GM23338 (cell line): ENCODE measurements at regions not wholly inside any gene's neighbourhood (a gene's known extent, or its start where the extent isn't known, plus 50 kb on each side); places are given as distances from the start of the nearest gene placed in this dataset.

Source experiments
- CREB1 ChIP-seq: fragments of 250-450 bp; sonication (Bioruptor Pico); IDR thresholded peaks from 2 replicates; pipeline ENCODE4 v1.5.0; 2020; ENCODE audit warnings: low read depth, mild to moderate bottlenecking, moderate library complexity
- EZH2 ChIP-seq: fragments of 200-600 bp; sonication (generic); IDR thresholded peaks from one replicate; pipeline ENCODE4 v1.8.0; 2017; ENCODE audit warnings: antibody characterized with exemption, mild to moderate bottlenecking, low read depth; ENCODE audit not compliant: unreplicated experiment
- POLR2AphosphoS5 ChIP-seq: IDR thresholded peaks from 2 replicates; pipeline ENCODE4 v1.6.1; 2016; ENCODE audit warnings: antibody characterized with exemption, low read depth
- TF ChIP-seq, protein P1 (sequence below): IDR thresholded peaks from one replicate; pipeline ENCODE4 v1.6.1; 2018; ENCODE audit warnings: antibody characterized with exemption; ENCODE audit not compliant: unreplicated experiment
- TF ChIP-seq, protein P2 (sequence below), 2 experiments: fragments of 200-600 bp in 1 of 2; sonication (generic) in 1 of 2; conservative IDR thresholded peaks; 2 replicates each; pipeline versions ENCODE4 v1.5.1 to v1.6.1; 2016 to 2017; ENCODE audit warnings: antibody characterized with exemption in 2 of 2, low read depth in 2 of 2, mild to moderate bottlenecking in 2 of 2, moderate library complexity in 1 of 2

DNA sequence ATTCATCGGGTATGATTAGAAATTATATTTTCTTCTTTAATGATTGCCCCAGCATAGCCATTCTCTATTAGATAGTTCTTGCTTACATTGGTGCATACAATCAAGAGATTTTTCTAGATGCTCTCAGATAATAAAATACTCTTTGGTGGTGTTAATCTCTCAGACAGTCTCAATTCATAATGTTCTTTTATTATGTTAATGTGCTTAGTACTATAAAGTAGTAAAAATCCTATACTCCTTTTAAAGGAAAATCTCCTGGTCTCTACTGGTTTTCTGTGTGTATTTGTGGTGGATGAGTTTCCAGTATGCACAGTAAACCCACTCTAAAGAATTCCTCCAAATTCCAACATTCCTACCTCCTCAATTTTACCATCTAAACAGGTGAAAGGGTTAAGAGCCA lies 203.5 kb downstream of the FAT4 start:
- TF ChIP-seq POLR2AphosphoS5 (no peak), EZH2 (no peak), CREB1 (no peak)
- TF ChIP-seq, protein P1, sequence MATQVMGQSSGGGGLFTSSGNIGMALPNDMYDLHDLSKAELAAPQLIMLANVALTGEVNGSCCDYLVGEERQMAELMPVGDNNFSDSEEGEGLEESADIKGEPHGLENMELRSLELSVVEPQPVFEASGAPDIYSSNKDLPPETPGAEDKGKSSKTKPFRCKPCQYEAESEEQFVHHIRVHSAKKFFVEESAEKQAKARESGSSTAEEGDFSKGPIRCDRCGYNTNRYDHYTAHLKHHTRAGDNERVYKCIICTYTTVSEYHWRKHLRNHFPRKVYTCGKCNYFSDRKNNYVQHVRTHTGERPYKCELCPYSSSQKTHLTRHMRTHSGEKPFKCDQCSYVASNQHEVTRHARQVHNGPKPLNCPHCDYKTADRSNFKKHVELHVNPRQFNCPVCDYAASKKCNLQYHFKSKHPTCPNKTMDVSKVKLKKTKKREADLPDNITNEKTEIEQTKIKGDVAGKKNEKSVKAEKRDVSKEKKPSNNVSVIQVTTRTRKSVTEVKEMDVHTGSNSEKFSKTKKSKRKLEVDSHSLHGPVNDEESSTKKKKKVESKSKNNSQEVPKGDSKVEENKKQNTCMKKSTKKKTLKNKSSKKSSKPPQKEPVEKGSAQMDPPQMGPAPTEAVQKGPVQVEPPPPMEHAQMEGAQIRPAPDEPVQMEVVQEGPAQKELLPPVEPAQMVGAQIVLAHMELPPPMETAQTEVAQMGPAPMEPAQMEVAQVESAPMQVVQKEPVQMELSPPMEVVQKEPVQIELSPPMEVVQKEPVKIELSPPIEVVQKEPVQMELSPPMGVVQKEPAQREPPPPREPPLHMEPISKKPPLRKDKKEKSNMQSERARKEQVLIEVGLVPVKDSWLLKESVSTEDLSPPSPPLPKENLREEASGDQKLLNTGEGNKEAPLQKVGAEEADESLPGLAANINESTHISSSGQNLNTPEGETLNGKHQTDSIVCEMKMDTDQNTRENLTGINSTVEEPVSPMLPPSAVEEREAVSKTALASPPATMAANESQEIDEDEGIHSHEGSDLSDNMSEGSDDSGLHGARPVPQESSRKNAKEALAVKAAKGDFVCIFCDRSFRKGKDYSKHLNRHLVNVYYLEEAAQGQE, result no peak
- TF ChIP-seq, protein P2, sequence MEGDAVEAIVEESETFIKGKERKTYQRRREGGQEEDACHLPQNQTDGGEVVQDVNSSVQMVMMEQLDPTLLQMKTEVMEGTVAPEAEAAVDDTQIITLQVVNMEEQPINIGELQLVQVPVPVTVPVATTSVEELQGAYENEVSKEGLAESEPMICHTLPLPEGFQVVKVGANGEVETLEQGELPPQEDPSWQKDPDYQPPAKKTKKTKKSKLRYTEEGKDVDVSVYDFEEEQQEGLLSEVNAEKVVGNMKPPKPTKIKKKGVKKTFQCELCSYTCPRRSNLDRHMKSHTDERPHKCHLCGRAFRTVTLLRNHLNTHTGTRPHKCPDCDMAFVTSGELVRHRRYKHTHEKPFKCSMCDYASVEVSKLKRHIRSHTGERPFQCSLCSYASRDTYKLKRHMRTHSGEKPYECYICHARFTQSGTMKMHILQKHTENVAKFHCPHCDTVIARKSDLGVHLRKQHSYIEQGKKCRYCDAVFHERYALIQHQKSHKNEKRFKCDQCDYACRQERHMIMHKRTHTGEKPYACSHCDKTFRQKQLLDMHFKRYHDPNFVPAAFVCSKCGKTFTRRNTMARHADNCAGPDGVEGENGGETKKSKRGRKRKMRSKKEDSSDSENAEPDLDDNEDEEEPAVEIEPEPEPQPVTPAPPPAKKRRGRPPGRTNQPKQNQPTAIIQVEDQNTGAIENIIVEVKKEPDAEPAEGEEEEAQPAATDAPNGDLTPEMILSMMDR (conservative IDR thresholded peaks at IDR 0.05; ENCODE audit: low read depth in 2 of 2), result no peak
